ENCODE measurements at regions not wholly inside any gene's neighbourhood (a gene's known extent, or its start where the extent isn't known, plus 50 kb on each side); places are given as distances from the start of the nearest gene placed in this dataset.

- no peak for TF ChIP-seq CTCF (IDR thresholded peaks at IDR 0.05)
- no peak for DNase-seq (ENCODE audit: low spot score)
- Histone ChIP-seq H3K4me3 (no peak overlapping the region), H3K27ac (no peak overlapping the region)
Observed at GRCh38 chr11:32039149-32039548, 51.7 kb upstream of the RCN1 start.

GRCh38 chr11:32034680-32035079, 56.2 kb upstream of the RCN1 start:
- TF ChIP-seq CTCF (IDR thresholded peaks at IDR 0.05) = no peak
- no peak for DNase-seq (ENCODE audit: low spot score)
- H3K4me3 ChIP-seq = no peak overlapping the region
- H3K27ac ChIP-seq = no peak overlapping the region

DNA sequence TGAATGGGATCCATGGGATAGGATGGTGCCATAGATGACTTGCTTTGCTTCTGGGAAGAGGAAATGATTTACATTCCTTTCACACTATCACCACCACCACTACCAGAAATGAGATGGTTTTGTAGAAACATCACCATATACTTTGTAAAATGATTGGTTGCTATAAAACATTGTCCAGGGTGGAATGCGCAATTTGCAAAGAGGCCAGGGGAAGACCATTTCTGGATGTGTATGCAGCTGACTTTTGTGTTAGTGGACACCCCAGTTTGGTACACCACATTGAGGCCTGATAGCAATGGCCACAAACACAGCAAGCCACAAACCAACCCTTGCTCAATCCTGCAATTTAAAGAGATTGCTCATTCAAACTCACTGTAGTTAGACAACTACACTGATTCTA, 56.7 kb upstream of the RCN1 start:
- Histone ChIP-seq H3K4me3 (no peak overlapping the region), H3K27ac (no peak overlapping the region)
- no peak for DNase-seq (ENCODE audit: low spot score)
- no peak for TF ChIP-seq CTCF (IDR thresholded peaks at IDR 0.05)

DNA sequence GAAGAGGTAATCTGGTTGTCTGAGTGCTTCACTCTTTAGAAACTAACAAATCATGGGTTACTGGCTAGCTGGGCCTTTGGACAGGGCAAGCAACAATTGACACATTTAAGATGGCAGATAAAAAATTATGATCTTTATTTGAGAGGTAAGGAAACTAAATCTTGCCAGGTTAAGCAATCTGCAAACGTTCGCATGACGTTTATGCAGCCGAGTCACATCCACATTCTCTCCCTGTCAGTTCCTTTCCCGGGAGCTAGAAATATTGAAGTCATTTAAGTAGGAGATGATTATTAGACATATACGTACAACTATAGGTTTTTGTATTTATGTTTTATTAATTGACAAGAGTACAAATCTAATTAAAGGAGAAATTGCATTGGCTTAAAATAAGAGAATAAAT, 57.4 kb upstream of the RCN1 start:
- no peak overlapping the region for H3K27ac ChIP-seq
- no peak overlapping the region for H3K4me3 ChIP-seq
- no peak for TF ChIP-seq CTCF (IDR thresholded peaks at IDR 0.05)
- no peak for DNase-seq (ENCODE audit: low spot score)

GRCh38 chr11:32033067-32033466, 57.8 kb upstream of the RCN1 start:
- no peak for DNase-seq (ENCODE audit: low spot score)
- TF ChIP-seq CTCF (IDR thresholded peaks at IDR 0.05) = no peak
- Histone ChIP-seq H3K27ac (no peak overlapping the region), H3K4me3 (no peak overlapping the region)

DNA sequence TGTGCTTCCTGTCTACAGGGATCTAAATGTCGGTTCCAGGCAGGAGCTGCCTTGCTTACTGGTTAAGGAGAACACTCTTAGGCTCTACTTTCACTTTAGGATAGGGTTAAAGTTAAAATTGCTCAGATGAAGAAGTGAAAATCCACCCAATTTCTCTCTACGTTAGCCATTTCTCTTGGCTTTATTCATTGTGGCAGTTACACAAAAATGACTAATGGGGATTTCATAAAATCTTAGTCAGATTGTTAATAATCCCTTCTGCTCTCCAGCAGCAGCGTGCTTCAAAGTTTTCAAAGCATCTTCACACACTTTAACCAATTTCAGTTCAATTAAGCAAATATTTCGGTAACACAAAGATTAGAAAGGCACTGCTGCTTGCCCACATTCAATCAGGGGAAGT, 58.4 kb upstream of the RCN1 start:
- H3K4me3 ChIP-seq = no peak overlapping the region
- no peak for TF ChIP-seq CTCF (IDR thresholded peaks at IDR 0.05)
- no peak for DNase-seq (ENCODE audit: low spot score)
- no peak overlapping the region for H3K27ac ChIP-seq

DNA sequence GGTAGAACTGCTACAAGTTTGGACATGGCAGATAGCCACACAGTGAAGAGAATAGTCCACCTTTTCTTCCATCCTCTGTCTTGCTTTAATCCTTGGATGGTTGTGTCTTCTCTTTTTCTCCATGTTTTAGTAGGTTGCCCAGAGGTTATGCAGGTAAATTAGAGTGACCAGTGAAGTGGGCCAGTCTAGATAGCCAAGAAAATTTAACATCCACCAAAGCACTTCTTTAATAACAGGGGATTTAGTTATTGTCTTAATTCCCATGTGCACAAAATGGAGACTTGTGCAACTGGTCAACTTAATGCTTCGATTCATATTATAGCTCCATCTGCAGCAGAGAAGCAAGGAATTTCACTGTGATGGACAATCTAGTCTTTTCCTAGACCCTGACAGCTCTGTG, 58.8 kb upstream of the RCN1 start:
- TF ChIP-seq CTCF (IDR thresholded peaks at IDR 0.05) = no peak
- DNase-seq (ENCODE audit: low spot score) = no peak
- Histone ChIP-seq H3K4me3 (no peak overlapping the region), H3K27ac (no peak overlapping the region)
